Suprapubic skin (tissue), 3 donors: ENCODE measurements at regions not wholly inside any gene's neighbourhood (a gene's known extent, or its start where the extent isn't known, plus 50 kb on each side); places are given as distances from the start of the nearest gene placed in this dataset.

Source experiments
- CTCF ChIP-seq, 2 donors: fragments of 200-600 bp in 1 of 2; fragments of 450-650 bp in 1 of 2; sonication (generic) in 1 of 2; IDR thresholded peaks; one replicate each; pipeline ENCODE4 v1.5.1; 2016 to 2019; ENCODE audit warnings: antibody characterized with exemption in 2 of 2, mild to moderate bottlenecking in 1 of 2, moderate library complexity in 1 of 2
- EP300 ChIP-seq: sonication (generic); formaldehyde crosslinking; IDR thresholded peaks from one replicate; pipeline ENCODE4 v1.6.1; 2017; ENCODE audit warnings: antibody characterized with exemption

GRCh38 chr3:170784406-170784805, 85.6 kb downstream of the RPL22L1 start:
- TF ChIP-seq CTCF (IDR thresholded peaks at IDR 0.05) (no peak), EP300 (no peak)
